ENCODE measurements at regions not wholly inside any gene's neighbourhood (a gene's known extent, or its start where the extent isn't known, plus 50 kb on each side); places are given as distances from the start of the nearest gene placed in this dataset.

GRCh38 chr21:38875694-38876492 lies 70.2 kb downstream of the ETS2 start:
- DNase-seq: no peak
- no peak overlapping the region for H3K4me3 ChIP-seq (ENCODE audit: low read length)
- H3K9me3 ChIP-seq (ENCODE audit: control insufficient read depth, low read depth, low read length): no peaks in the 10 kb centered on the region
- H3K27ac ChIP-seq (ENCODE audit: low read length): no peak overlapping the region
- no peaks in the 10 kb centered on the region for H3K27me3 ChIP-seq (ENCODE audit: control insufficient read depth, insufficient read depth, low read length)
- WGBS (ENCODE audit: insufficient coverage, low lambda C conversion rate): no CpG with 5 or more reads among the region's 10 CpGs
- H3K4me1 ChIP-seq (ENCODE audit: control insufficient read depth, insufficient read depth, low read length): no peaks in the 10 kb centered on the region
- no peaks in the 10 kb centered on the region for H3K36me3 ChIP-seq (ENCODE audit: control insufficient read depth, insufficient read depth, low read length)

All from large intestine (tissue), 3 donors.